ENCODE measurements at regions not wholly inside any gene's neighbourhood (a gene's known extent, or its start where the extent isn't known, plus 50 kb on each side); places are given as distances from the start of the nearest gene placed in this dataset.

- TF ChIP-seq PRDM10 (IDR thresholded peaks at IDR 0.05; ENCODE audit: partially characterized antibody) (peak; percentile 12), CBFA2T3 (IDR thresholded peaks at IDR 0.05) (peak; percentile 90), NBN (IDR thresholded peaks at IDR 0.05; ENCODE audit: low read depth) (peak; percentile 78), CLOCK (CRISPR knock-in tag; IDR thresholded peaks at IDR 0.05; ENCODE audit: borderline replicate concordance) (0 out of 2 replicates have a peak, but pooled peaks have one; percentile 48), TEAD4 (IDR thresholded peaks at IDR 0.05; ENCODE audit: low read length) (peak; percentile 73), TEAD4 (CRISPR knock-in tag; IDR thresholded peaks at IDR 0.05; ENCODE audit: borderline replicate concordance) (no peak), MLX (CRISPR knock-in tag; conservative IDR thresholded peaks at IDR 0.05) (0 out of 4 replicates have a peak, but pooled peaks of 1 of the 2 experiments have one; percentile 47), HNRNPUL1 (IDR thresholded peaks at IDR 0.05; ENCODE audit: low read length) (no peak), MLLT1 (IDR thresholded peaks at IDR 0.05) (no peak), BRD4 (IDR thresholded peaks at IDR 0.05) (peak; percentile 25; the same call in 1 of the 2 replicates), HDGF (IDR thresholded peaks at IDR 0.05) (peak; percentile 15; the same call in 1 of the 2 replicates), PURB (CRISPR knock-in tag; IDR thresholded peaks at IDR 0.05; ENCODE audit: low read depth) (no peak), ZBED1 (IDR thresholded peaks at IDR 0.05) (no peak), ATF6 (CRISPR knock-in tag; IDR thresholded peaks at IDR 0.05) (no peak), E2F4 (CRISPR knock-in tag; IDR thresholded peaks at IDR 0.05; ENCODE audit: low read depth) (no peak)
Measured at GRCh38 chr6:109236115-109237076, 141.1 kb downstream of the CEP57L1 start (continued).

Measured in K562 (cell line).